HUES64 (cell line): ENCODE measurements at regions not wholly inside any gene's neighbourhood (a gene's known extent, or its start where the extent isn't known, plus 50 kb on each side); places are given as distances from the start of the nearest gene placed in this dataset.

Source experiments
- H3K27ac ChIP-seq: 2 replicates; pipeline ENCODE4 v1.7.0; 2013; ENCODE audit warnings: low read depth, low read length, inconsistent platforms
- H3K27me3 ChIP-seq: 2 replicates; pipeline ENCODE4 v1.6.1; 2013; ENCODE audit warnings: mild to moderate bottlenecking, low read length; ENCODE audit not compliant: insufficient read depth
- H3K36me3 ChIP-seq: 2 replicates; pipeline ENCODE4 v1.6.1; 2013; ENCODE audit warnings: mild to moderate bottlenecking, low read length; ENCODE audit not compliant: insufficient read depth
- H3K4me1 ChIP-seq: 2 replicates; pipeline ENCODE4 v1.6.1; 2013; ENCODE audit warnings: mild to moderate bottlenecking, low read length, moderate library complexity; ENCODE audit not compliant: insufficient read depth
- H3K4me3 ChIP-seq: 2 replicates; pipeline ENCODE4 v1.5.1; 2013; ENCODE audit warnings: mild to moderate bottlenecking, low read length, moderate library complexity
- H3K9ac ChIP-seq: 2 replicates; pipeline ENCODE4 v1.6.1; 2013; ENCODE audit warnings: mild to moderate bottlenecking, low read depth, low read length
- H3K9me3 ChIP-seq: 2 replicates; pipeline ENCODE4 v1.6.1; 2013; ENCODE audit warnings: low read depth, low read length; ENCODE audit not compliant: insufficient read depth
- WGBS: fragments of 150-250, 120-280 bp; methylation state at CpG from one replicate; pipeline ENCODE4 v1.1.7; 2013; ENCODE audit warnings: missing lambda C conversion rate; 5-methylcytosine and 5-hydroxymethylcytosine counted together

DNA sequence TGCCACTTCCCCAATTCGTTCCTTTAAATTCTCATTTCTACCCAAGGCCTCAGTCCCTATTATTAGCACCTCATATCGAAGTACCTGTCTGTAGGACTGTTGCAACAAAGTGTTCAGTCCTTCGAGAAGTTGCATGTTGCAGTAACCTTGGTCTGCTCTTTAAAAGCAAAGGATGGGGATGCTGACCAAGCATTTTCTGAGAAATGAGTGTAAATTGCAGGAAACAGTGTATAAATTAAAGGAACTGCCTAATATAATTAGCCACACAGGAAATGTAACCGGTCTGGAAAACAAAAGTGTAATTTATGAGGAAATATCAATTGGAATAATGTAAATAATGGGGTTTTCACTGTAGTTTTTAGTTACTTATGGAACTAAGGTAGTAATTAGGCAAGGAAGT lies 261.9 kb upstream of the ARID1B start:
- H3K36me3 ChIP-seq, result no peaks in the 10 kb centered on the region
- H3K4me3 ChIP-seq, result no peak overlapping the region
- no peak overlapping the region for H3K9ac ChIP-seq
- H3K27ac ChIP-seq, result no peak overlapping the region
- 96% methylated on average over 4 of the region's 4 CpGs for WGBS
- peaks cover 4% of the 10 kb centered on the region; the same call in 1 of the 2 replicates for H3K9me3 ChIP-seq
- H3K4me1 ChIP-seq, result no peaks in the 10 kb centered on the region
- H3K27me3 ChIP-seq, result no peaks in the 10 kb centered on the region

DNA sequence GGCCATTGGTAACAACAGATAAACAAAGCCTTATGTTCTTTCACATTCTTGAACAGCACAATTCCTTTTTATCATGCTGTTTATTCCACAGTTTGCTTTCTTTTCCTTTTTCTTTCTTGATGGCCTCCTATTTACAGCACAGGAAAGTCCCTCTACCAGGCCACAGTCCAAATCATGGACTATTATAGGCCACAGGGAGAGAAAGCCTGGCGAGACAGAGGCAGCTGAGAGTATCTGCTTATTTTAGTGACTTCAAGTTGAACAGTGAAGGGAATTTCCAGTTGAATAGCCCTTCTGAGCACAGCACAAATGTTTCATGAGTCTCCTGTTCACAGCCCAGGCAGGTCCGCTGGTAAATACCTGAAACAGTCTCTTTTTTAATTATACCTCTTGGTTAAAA lies 263.7 kb upstream of the ARID1B start:
- WGBS, result 89% methylated on average over 2 of the region's 2 CpGs
- H3K4me1 ChIP-seq, result peaks cover 5% of the 10 kb centered on the region; the same call in 1 of the 2 replicates

GRCh38 chr6:156511570-156511969 lies 265.6 kb upstream of the ARID1B start:
- Histone ChIP-seq H3K9ac (no peak overlapping the region), H3K9me3 (no peaks in the 10 kb centered on the region), H3K27ac (no peak overlapping the region), H3K4me1 (peaks cover 6% of the 10 kb centered on the region; the same call in 1 of the 2 replicates), H3K27me3 (no peaks in the 10 kb centered on the region), H3K36me3 (no peaks in the 10 kb centered on the region), H3K4me3 (no peak overlapping the region)

More for the DNA sequence above, 263.7 kb upstream of the ARID1B start:
- Histone ChIP-seq H3K4me3 (no peak overlapping the region), H3K9me3 (no peaks in the 10 kb centered on the region), H3K27me3 (no peaks in the 10 kb centered on the region), H3K27ac (no peak overlapping the region), H3K36me3 (no peaks in the 10 kb centered on the region), H3K9ac (no peak overlapping the region)

DNA sequence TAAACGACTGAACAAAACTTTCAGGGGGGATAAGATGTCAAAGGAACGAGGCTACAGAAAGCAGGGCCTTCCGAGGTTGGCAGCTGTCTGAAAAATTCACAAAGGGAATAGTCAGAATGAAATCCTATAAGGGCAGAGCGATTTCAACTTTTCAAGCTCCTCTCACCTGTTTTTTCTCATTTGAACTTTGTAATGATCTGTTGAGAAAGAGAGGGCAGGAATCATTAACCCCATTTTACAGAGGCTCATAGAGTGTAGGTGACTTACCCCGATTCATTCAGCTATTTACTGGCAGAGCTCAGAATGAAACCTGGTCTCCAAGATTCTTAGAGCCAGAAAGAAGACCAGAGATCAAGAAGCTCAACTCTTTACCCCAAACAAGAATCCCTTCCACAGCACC lies 266.1 kb upstream of the ARID1B start:
- Histone ChIP-seq H3K9me3 (no peaks in the 10 kb centered on the region), H3K4me3 (no peak overlapping the region), H3K27ac (no peak overlapping the region), H3K36me3 (no peaks in the 10 kb centered on the region), H3K9ac (no peak overlapping the region), H3K27me3 (no peaks in the 10 kb centered on the region), H3K4me1 (peaks cover 6% of the 10 kb centered on the region; the same call in 1 of the 2 replicates)
- 92% methylated on average over 5 of the region's 5 CpGs for WGBS

DNA sequence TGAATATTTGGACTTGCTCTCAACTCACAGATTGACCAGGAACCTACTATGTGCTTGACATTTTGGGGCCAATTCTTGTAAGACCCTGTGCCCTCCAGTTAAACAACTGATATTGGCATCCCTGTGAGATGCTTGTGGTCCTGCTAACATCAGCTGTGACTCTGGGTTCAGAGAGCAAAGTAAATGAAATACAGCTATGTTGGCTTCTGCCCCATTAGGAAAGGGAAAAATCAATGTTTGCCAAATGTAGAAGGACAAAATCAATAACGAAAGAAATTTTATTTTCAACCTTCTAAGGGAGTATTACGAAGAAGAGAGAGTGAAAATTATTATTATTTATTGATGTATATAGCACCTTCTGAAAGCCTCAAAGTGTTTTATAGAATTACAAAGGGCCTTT lies 266.9 kb upstream of the ARID1B start:
- H3K27ac ChIP-seq, result no peak overlapping the region
- WGBS, result no CpG with 5 or more reads among the region's 2 CpGs
- no peaks in the 10 kb centered on the region for H3K27me3 ChIP-seq
- H3K4me3 ChIP-seq, result no peak overlapping the region
- H3K36me3 ChIP-seq, result no peaks in the 10 kb centered on the region
- H3K9ac ChIP-seq, result no peak overlapping the region
- H3K4me1 ChIP-seq, result peaks cover 6% of the 10 kb centered on the region; the same call in 1 of the 2 replicates
- H3K9me3 ChIP-seq, result no peaks in the 10 kb centered on the region

- no peak overlapping the region for H3K27ac ChIP-seq
- no peak overlapping the region for H3K4me3 ChIP-seq
- WGBS, result 94% methylated on average over 9 of the region's 9 CpGs
- H3K36me3 ChIP-seq, result no peaks in the 10 kb centered on the region
- no peak overlapping the region for H3K9ac ChIP-seq
- no peaks in the 10 kb centered on the region for H3K9me3 ChIP-seq
- peaks cover 6% of the 10 kb centered on the region; the same call in 1 of the 2 replicates for H3K4me1 ChIP-seq
- no peaks in the 10 kb centered on the region for H3K27me3 ChIP-seq
Measured at GRCh38 chr6:156509496-156509895, 267.7 kb upstream of the ARID1B start.

DNA sequence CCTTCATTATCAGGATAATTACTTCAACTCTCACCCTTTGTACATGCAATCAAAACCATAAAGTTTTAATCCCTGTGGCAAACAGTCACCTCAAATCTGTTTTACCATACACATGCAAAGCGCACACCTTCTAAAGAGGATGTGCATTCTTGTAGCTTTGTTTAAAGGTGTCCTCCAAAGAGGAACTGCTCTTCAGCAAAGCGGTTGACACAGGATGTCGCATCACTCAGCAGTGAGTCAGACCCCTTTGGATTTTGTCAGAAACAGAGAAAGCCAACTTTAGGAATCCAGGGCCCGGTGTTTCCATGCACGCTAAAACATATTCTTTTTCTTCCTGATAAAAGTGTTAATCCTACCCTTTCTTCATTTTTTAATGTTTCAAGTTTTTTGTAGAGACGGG lies 268.3 kb upstream of the ARID1B start:
- Histone ChIP-seq H3K4me3 (no peak overlapping the region), H3K27me3 (no peaks in the 10 kb centered on the region)
- 82% methylated on average over 6 of the region's 6 CpGs for WGBS

GRCh38 chr6:156508126-156508525 lies 269.1 kb upstream of the ARID1B start:
- Histone ChIP-seq H3K4me1 (peaks cover 6% of the 10 kb centered on the region; the same call in 1 of the 2 replicates), H3K27ac (no peak overlapping the region), H3K9me3 (no peaks in the 10 kb centered on the region), H3K4me3 (no peak overlapping the region), H3K36me3 (no peaks in the 10 kb centered on the region), H3K27me3 (no peaks in the 10 kb centered on the region), H3K9ac (no peak overlapping the region)
- 96% methylated on average over 5 of the region's 5 CpGs for WGBS

More for the DNA sequence above, 268.3 kb upstream of the ARID1B start:
- no peaks in the 10 kb centered on the region for H3K36me3 ChIP-seq
- peaks cover 6% of the 10 kb centered on the region; the same call in 1 of the 2 replicates for H3K4me1 ChIP-seq
- no peak overlapping the region for H3K27ac ChIP-seq
- H3K9me3 ChIP-seq, result no peaks in the 10 kb centered on the region
- no peak overlapping the region for H3K9ac ChIP-seq

DNA sequence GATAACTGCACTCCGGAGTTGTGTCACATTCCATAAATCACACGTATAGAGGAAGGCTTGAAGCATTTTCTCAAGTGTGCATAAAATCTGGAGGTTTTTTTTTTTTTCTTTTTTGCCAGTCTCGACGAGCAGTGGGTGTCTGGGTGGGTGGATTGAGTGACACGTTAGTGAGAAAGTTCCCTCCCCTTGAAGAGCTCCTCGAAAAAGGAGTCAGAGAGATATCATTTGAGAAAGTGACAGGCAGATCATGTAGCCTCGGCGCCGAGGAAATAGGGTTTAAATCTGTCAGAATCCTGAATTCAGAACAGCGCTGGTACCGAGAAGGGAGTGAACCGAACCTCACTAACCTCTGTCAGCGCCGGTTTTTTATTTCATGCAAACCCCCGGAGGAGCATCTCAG lies 269.5 kb upstream of the ARID1B start:
- Histone ChIP-seq H3K4me1 (peaks cover 6% of the 10 kb centered on the region; the same call in 1 of the 2 replicates), H3K36me3 (no peaks in the 10 kb centered on the region), H3K9me3 (no peaks in the 10 kb centered on the region), H3K27ac (no peak overlapping the region), H3K9ac (no peak overlapping the region), H3K27me3 (no peaks in the 10 kb centered on the region), H3K4me3 (no peak overlapping the region)
- 95% methylated on average over 15 of the region's 15 CpGs for WGBS

- Histone ChIP-seq H3K27me3 (no peaks in the 10 kb centered on the region), H3K36me3 (no peaks in the 10 kb centered on the region), H3K9me3 (no peaks in the 10 kb centered on the region), H3K4me1 (peaks cover 6% of the 10 kb centered on the region; the same call in 1 of the 2 replicates), H3K9ac (no peak overlapping the region), H3K4me3 (no peak overlapping the region), H3K27ac (no peak overlapping the region)
- 91% methylated on average over 6 of the region's 6 CpGs for WGBS
Measured at GRCh38 chr6:156507106-156507505, 270.1 kb upstream of the ARID1B start.

- 92% methylated on average over 8 of the region's 8 CpGs for WGBS
- Histone ChIP-seq H3K27me3 (no peaks in the 10 kb centered on the region), H3K36me3 (no peaks in the 10 kb centered on the region), H3K4me1 (no peaks in the 10 kb centered on the region), H3K4me3 (no peak overlapping the region), H3K9me3 (no peaks in the 10 kb centered on the region), H3K27ac (no peak overlapping the region), H3K9ac (no peak overlapping the region)
Measured at GRCh38 chr6:156502969-156503504, 274.1 kb upstream of the ARID1B start.

GRCh38 chr6:156497618-156498017 lies 279.6 kb upstream of the ARID1B start:
- Histone ChIP-seq H3K27ac (no peak overlapping the region), H3K9me3 (no peaks in the 10 kb centered on the region), H3K4me3 (no peak overlapping the region), H3K36me3 (no peaks in the 10 kb centered on the region), H3K27me3 (no peaks in the 10 kb centered on the region), H3K4me1 (no peaks in the 10 kb centered on the region), H3K9ac (no peak overlapping the region)
- WGBS, result 93% methylated on average over 2 of the region's 2 CpGs
